KG1 (cell line): ENCODE measurements at regions not wholly inside any gene's neighbourhood (a gene's known extent, or its start where the extent isn't known, plus 50 kb on each side); places are given as distances from the start of the nearest gene placed in this dataset.

ENCODE experiments used
- DNase-seq: peaks from one replicate; lab custom pipeline; 2025; lab: John Stamatoyannopoulos, UW

DNA sequence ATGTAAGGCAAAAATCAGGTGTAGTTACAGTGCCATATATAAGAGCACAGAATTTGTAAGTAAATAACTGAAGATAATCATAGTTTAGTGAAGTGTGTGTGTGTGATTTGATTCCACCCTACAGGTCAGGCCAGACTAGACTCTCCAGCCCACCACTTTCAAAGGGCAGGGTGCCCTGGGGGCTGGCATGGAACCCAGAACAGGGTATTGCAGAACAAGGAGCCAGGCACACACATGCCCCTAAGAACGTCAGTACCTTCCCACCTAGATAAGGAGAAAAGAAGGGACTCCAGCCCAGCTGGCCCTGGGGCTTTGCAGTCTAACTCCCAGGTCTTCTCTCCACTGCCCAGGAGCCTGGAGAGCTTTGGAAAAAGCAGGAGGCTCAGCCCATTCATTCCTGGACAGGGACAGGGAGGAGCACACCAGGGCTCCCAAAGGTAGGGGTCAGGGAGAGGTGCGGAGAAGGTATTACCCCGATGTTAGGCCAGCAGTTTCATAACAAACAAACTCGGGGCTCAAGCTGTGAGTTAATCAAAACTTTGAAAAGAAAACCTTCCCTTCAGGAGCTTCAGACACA lies 149.7 kb upstream of the VANGL1 start:
- no peak for DNase-seq

- DNase-seq, result no peak
These were observed 150.3 kb upstream of the VANGL1 start for GRCh38 chr1:115491298-115492018.

DNA sequence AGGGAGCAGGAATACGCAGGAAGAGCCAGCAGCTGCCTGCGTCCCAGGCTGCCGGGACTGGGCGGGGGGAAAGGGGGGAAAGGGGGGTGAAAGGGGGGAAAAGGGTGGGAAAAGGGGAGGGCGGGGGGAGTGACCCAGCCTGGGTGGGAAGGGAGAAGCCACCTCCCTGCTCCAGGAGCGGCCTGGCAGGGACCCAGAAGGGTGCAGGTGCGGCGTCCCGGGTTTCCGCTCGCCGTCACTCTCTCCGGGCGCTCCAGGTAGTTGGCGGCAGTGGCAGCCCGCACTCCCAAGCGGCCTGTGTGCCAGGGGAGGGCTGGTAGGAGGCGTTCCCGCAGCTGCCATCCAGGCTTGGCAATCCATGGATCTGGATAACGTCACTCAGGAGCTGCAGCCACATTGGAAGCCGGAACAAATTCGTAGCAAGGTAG lies 141.0 kb upstream of the NGF start:
- DNase-seq, result no peak

GRCh38 chr1:115477071-115477470 lies 139.0 kb upstream of the NGF start:
- no peak for DNase-seq

DNA sequence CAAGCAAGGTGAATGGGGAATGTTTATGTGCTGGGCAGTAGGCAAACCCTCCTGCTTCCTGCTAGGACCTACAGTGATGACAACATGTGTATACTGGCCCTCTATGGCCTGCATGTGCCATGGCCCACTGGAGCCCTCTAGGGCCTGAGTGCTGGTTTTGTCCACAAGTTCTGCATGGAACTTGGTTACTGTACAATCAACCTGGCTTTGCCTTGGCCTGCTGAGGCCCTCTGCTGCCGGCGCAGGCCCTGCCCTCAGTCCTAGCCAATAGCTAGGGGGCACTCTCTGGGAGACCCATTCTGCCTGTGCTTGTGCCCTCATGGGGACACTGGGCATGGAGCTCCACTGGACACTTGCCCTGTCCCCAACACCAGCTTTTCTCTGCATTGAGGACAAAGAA lies 138.6 kb upstream of the NGF start:
- DNase-seq, result no peak

GRCh38 chr1:115475901-115476300 lies 137.9 kb upstream of the NGF start:
- DNase-seq, result no peak

- no peak for DNase-seq
These were observed 137.2 kb upstream of the NGF start for GRCh38 chr1:115475252-115475651.

DNA sequence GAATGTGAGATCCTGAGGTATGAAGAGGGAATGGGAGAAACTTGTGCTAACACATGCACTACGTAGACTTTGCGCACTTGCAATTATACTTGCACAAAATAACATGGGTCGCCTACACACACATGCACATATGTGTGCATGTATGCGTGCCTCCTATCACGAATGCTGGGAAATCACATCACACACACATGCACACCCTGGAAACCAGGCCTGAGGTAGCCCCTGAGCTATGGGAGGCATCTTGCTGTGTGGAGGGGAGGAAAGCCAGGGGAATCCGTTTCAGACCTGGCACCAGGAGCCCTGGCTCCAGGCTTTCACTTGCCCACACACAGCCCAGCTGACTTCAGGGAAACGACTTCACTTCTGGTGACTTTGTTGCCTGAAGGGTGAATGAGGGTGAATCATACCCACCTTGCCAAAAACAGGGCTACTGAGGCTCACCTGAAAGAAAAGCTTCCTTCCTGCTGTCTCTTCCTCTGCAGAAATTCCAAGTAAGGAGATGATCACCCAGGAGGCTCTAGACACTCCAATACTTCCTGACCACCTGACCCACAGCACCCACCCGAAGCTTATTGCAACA lies 136.0 kb upstream of the NGF start:
- DNase-seq, result no peak

GRCh38 chr1:115469703-115470476 lies 131.8 kb upstream of the NGF start:
- DNase-seq, result peak; percentile 5

GRCh38 chr1:115467790-115468189 lies 129.7 kb upstream of the NGF start:
- DNase-seq, result no peak

- no peak for DNase-seq
These were observed 129.1 kb upstream of the NGF start for GRCh38 chr1:115467196-115467595.

DNA sequence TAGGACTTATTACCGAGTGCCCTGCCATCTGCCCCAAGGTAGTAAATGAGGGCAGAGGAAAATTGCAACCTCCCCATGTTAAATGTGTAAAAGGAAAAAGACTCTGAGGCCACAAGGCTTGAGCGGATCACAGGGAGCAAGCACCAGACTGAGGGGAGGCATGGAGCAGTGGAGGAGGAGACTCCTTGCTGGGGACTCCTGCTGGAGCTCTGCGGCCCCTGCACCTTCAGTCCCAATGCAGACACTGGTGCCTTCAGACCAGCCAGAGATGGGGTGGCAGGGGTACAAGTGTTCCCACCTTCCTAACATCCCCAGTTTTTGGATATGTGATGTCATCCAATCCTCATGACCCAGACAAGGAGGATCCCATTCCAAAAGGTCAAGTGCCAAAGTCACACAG lies 128.4 kb upstream of the NGF start:
- no peak for DNase-seq

GRCh38 chr1:115465802-115466363 lies 127.8 kb upstream of the NGF start:
- no peak for DNase-seq

DNA sequence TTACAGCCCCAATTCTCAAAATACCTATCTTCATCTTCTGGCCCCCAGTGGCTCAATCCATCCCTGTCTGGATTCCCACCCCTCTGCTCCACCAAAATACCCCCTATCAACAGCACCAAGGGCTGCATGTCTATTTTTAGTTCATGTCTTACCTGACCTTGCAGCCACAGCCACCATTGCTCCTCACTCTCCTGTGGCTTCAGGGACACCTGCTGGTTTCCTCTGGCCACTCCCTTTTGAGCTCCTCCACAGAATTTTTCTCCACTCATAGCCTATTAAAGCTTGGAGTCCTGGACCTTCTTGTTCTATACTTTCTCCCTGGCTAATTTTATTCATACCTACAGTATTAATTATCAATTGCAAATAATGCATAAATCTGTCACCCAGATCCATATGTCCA lies 125.3 kb upstream of the NGF start:
- no peak for DNase-seq

- peak; percentile 18 for DNase-seq
These were observed 124.6 kb upstream of the NGF start for GRCh38 chr1:115462566-115463076.

DNA sequence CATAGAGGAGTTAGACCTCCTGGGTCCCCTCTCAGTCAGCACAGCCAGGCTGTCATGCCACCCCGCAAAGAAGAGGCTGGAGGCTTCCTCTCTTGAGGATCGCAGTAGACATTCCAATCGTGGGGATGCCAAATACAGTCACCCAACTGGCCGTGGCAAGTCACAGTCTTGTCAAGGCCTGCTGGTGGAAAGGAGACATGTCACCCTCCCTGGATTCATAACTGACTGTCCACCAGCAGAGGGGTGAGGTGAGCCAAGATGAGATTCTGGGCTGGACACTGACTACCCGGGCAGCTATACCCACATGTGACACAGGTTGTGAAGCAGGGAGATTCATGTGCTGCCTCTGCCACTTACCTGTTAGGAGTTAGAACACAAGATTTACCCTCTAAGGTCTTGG lies 123.5 kb upstream of the NGF start:
- DNase-seq, result no peak

GRCh38 chr1:115459161-115459560 lies 121.1 kb upstream of the NGF start:
- DNase-seq, result no peak

DNA sequence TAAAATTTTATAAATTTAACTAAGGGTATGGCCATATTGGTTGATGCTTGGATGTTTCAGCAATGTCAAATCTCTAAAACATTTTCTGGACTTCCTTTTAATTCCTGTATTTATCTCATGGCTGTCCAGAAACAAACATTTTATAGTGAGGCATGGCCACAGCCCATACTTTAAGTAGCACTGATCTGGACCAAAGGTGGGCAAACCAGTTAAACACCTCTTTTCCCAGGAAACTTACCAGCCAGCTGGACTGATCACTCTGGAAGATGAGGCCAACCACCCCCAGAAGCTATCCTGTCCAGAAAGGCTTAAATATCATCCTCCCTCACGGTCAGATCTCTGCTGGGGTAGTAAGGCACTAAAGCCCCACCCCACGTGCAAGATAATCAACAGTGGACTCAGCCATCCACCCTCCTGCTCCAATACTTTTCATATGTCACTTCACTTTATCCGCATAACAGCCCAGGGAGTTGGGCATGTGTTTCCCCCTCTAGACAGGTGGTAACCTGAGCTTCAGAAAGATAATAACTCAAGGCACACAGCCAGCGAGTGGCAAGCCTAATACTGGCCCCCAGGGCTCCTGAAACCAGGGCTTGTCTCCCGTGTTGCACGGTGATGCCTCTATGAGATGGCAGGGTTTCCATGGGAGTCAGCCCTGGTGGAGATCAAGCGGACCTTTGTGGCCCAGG lies 120.5 kb upstream of the NGF start:
- DNase-seq, result no peak

DNA sequence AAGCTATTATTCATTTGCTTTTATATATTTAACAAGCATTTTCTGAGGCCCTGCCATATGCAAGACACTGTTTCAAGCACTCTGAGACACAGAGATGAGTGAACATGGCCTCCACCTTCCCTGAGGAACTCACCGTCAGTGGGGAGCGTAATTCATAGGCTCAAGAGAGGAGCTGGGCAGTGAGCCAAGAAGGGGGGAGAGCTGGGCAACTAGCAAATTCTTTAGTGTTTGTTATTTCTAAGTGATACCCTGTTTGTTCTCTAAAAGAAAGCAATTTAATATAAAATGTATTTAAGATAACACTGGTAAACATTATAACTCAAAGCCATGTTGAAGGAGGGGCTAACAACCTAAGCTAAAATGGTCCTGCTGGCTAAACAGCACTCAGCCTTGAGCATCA lies 119.2 kb upstream of the NGF start:
- DNase-seq, result no peak

DNA sequence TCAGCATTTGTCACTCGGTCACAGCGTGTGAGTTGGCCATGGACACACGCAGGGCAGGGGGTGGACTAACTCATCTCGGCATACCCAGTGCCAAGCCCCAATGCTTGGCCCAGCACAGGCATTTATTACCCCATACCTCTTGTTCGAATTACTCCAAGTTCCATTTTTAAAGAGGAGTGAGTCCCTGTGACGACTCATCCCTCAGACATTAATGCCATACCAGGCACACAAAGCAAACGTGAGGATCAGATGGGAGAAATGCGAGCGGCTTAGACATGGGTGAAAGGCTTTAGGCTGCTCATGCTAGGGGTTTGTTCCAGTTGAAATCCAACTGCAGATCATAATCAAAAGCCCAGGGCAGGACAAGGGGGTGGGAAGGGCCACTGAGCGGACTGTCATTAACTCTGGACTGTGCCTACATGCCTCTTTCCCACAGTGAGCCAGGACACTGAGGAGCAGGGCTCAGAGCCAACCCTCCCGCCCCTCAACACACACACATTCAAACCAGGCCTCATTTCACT lies 118.5 kb upstream of the NGF start:
- DNase-seq, result no peak

GRCh38 chr1:115454837-115455511 lies 116.9 kb upstream of the NGF start:
- DNase-seq, result no peak
